A549 (cell line): ENCODE measurements at regions not wholly inside any gene's neighbourhood (a gene's known extent, or its start where the extent isn't known, plus 50 kb on each side); places are given as distances from the start of the nearest gene placed in this dataset.

Source experiments
- ATAC-seq, 2 experiments: fragments of 200-7000 bp in 1 of 2; fragments of >200 bp in 1 of 2; cut with Nextera tagmentation in 1 of 2; cut with Tn5 transposase in 1 of 2; 3 replicates each; pipeline versions ENCODE4 v1.8.0 to v1.9.1; 2018 to 2020; ENCODE audit warnings: mild to moderate bottlenecking in 1 of 2, moderate library complexity in 1 of 2
- CTCF ChIA-PET: fragments of 300-600 bp; sonication (Branson Sonifier 250); formaldehyde crosslinking; extraction: SDS; loops from one replicate; lab custom pipeline; 2021; ENCODE audit warnings: antibody characterized with exemption, inconsistent platforms; lab: Yijun Ruan, JAX
- POLR2A ChIA-PET: fragments of 350-600 bp; formaldehyde crosslinking; extraction: SDS; loops from one replicate; lab custom pipeline; 2021; ENCODE audit warnings: antibody characterized with exemption, inconsistent platforms; lab: Yijun Ruan, JAX
- DNase-seq, 2 experiments: peaks; one replicate each; pipeline versions ENCODE4 v3.0.0 to v3.0.0-alpha.2; 2011 to 2016; ENCODE audit warnings: low read depth in 1 of 2, low spot score in 1 of 2
- FAIRE-seq: peaks from 2 replicates; lab custom pipeline; 2011; peaks lifted over from hg19 to GRCh38; lab: Jason Lieb, UNC
- H3K27ac ChIP-seq, 2 experiments: fragments of >200 bp; sonication (Bioruptor Twin); formaldehyde crosslinking; 3 replicates each; pipeline ENCODE4 v1.5.1; 2016 to 2017
- H3K4me1 ChIP-seq: fragments of >200 bp; sonication (Bioruptor Twin); formaldehyde crosslinking; 3 replicates; pipeline ENCODE4 v1.6.1; 2016
- H3K4me2 ChIP-seq: fragments of >200 bp; sonication (Bioruptor Twin); formaldehyde crosslinking; 3 replicates; pipeline ENCODE4 v1.6.1; 2016
- H3K4me3 ChIP-seq: fragments of >200 bp; sonication (Bioruptor Twin); formaldehyde crosslinking; 3 replicates; pipeline ENCODE4 v1.5.1; 2016
- H3K9me3 ChIP-seq: fragments of >200 bp; sonication (Bioruptor Twin); formaldehyde crosslinking; 3 replicates; pipeline ENCODE4 v1.6.1; 2016
- BHLHE40 ChIP-seq: IDR thresholded peaks from 2 replicates; pipeline ENCODE4 v1.6.1; 2012; ENCODE audit warnings: low read depth, low read length, inconsistent platforms
- CBX8 ChIP-seq: fragments of 200-600 bp; sonication (generic); IDR thresholded peaks from 2 replicates; pipeline ENCODE4 v1.6.1; 2016
- CHD2 ChIP-seq: fragments of 150-350 bp; IDR thresholded peaks from 2 replicates; pipeline ENCODE4 v1.6.1; 2014; ENCODE audit warnings: low read length; ENCODE audit not compliant: partially characterized antibody
- CHD4 ChIP-seq: fragments of 200-600 bp; sonication (generic); IDR thresholded peaks from 2 replicates; pipeline ENCODE4 v1.6.1; 2016; ENCODE audit warnings: antibody characterized with exemption, mild to moderate bottlenecking, borderline replicate concordance
- ELK1 ChIP-seq: fragments of 150-350 bp; IDR thresholded peaks from 2 replicates; pipeline ENCODE4 v1.6.1; 2014; ENCODE audit warnings: low read depth, mild to moderate bottlenecking, low read length
- EP300 ChIP-seq, 2 experiments: fragments of >200 bp; sonication (Bioruptor Twin); formaldehyde crosslinking; IDR thresholded peaks; 2 replicates in 1 of 2; 3 replicates in 1 of 2; pipeline ENCODE4 v1.6.1; 2016 to 2017
- FOSL2 ChIP-seq, 2 experiments: fragments of 450-650 bp in 1 of 2; fragments of >200 bp in 1 of 2; sonication (Bioruptor Twin) in 1 of 2; formaldehyde crosslinking; IDR thresholded peaks; 2 replicates each; pipeline versions ENCODE4 v1.5.0 to v1.6.1; 2016 to 2020; ENCODE audit warnings: mild to moderate bottlenecking in 1 of 2, moderate library complexity in 1 of 2
- FOXS1 ChIP-seq: fragments of 250-450 bp; sonication (Bioruptor Pico); IDR thresholded peaks from 2 replicates; pipeline ENCODE4 v1.5.0; 2020; ENCODE audit warnings: mild to moderate bottlenecking, moderate library complexity
- GATA3 ChIP-seq: IDR thresholded peaks from 2 replicates; pipeline ENCODE4 v1.6.1; 2012; ENCODE audit warnings: borderline replicate concordance
- JUN ChIP-seq, 2 experiments: fragments of >200 bp; sonication (Bioruptor Twin); formaldehyde crosslinking; IDR thresholded peaks; 2 replicates in 1 of 2; 3 replicates in 1 of 2; pipeline ENCODE4 v1.6.1; 2016 to 2017
- KDM5A ChIP-seq: fragments of 200-600 bp; sonication (generic); IDR thresholded peaks from 2 replicates; pipeline ENCODE4 v1.6.1; 2016; ENCODE audit warnings: antibody characterized with exemption, mild to moderate bottlenecking
- MAX ChIP-seq: IDR thresholded peaks from 2 replicates; pipeline ENCODE4 v1.6.1; 2012
- MAZ ChIP-seq: fragments of 150-350 bp; IDR thresholded peaks from 2 replicates; pipeline ENCODE4 v1.6.1; 2014; ENCODE audit warnings: antibody characterized with exemption, low read depth, low read length, borderline replicate concordance
- NR3C1 ChIP-seq: fragments of >200 bp; sonication (Bioruptor Twin); formaldehyde crosslinking; IDR thresholded peaks from 3 replicates; pipeline ENCODE4 v1.6.1; 2017
- RAD21 ChIP-seq, 2 experiments: fragments of >200 bp in 1 of 2; sonication (Bioruptor Twin) in 1 of 2; formaldehyde crosslinking in 1 of 2; IDR thresholded peaks in 1 of 2; conservative IDR thresholded peaks in 1 of 2; 2 replicates in 1 of 2; 3 replicates in 1 of 2; pipeline ENCODE4 v1.6.1; 2012 to 2018; ENCODE audit warnings: inconsistent platforms in 1 of 2
- RARB ChIP-seq: fragments of 250-450 bp; sonication (Bioruptor Pico); IDR thresholded peaks from 2 replicates; pipeline ENCODE4 v1.8.0; 2021; ENCODE audit warnings: mild to moderate bottlenecking, moderate library complexity
- RCOR1 ChIP-seq: fragments of 150-350 bp; IDR thresholded peaks from 2 replicates; pipeline ENCODE4 v1.6.1; 2014; ENCODE audit warnings: antibody characterized with exemption, low read length, low read depth
- REST ChIP-seq: fragments of 200-600 bp; sonication (generic); IDR thresholded peaks from 2 replicates; pipeline ENCODE4 v1.6.1; 2016; ENCODE audit warnings: antibody characterized with exemption, mild to moderate bottlenecking, moderate library complexity
- SREBF2 ChIP-seq: fragments of 450-650 bp; IDR thresholded peaks from 2 replicates; pipeline ENCODE4 v1.6.1; 2014; ENCODE audit warnings: mild to moderate bottlenecking, moderate library complexity
- ZC3H11A ChIP-seq: fragments of 450-650 bp; IDR thresholded peaks from 2 replicates; pipeline ENCODE4 v1.6.1; 2014; ENCODE audit warnings: antibody characterized with exemption, mild to moderate bottlenecking
- ZNF302 ChIP-seq: fragments of 250-450 bp; sonication (Bioruptor Pico); IDR thresholded peaks from 2 replicates; pipeline ENCODE4 v1.9.0; 2021; ENCODE audit warnings: inconsistent platforms, mild to moderate bottlenecking, moderate library complexity
- WGBS: methylation state at CpG from one replicate; pipeline ENCODE4 v1.1.6; 2017; ENCODE audit errors: missing lambda C conversion rate; 5-methylcytosine and 5-hydroxymethylcytosine counted together
- TF ChIP-seq, protein P1 (sequence below): fragments of 250-450 bp; sonication (Bioruptor Pico); IDR thresholded peaks from 2 replicates; pipeline ENCODE4 v1.5.0; 2021; ENCODE audit warnings: mild to moderate bottlenecking, moderate library complexity, borderline replicate concordance

GRCh38 chrX:42465821-42466220 lies 312.1 kb downstream of the PPP1R2C start:
- FAIRE-seq: no peak
- no peak for ATAC-seq
- ChIA-PET CTCF (no interaction called here), POLR2A (no interaction called here)
- H3K9me3 ChIP-seq: no peaks in the 10 kb centered on the region
- WGBS: 10% methylated on average over 1 of the region's 1 CpG
- no peak overlapping the region for H3K27ac ChIP-seq
- no peak overlapping the region for H3K4me3 ChIP-seq
- H3K4me1 ChIP-seq: no peaks in the 10 kb centered on the region
- DNase-seq: no peak
- no peak for TF ChIP-seq SREBF2
- TF ChIP-seq JUN (IDR thresholded peaks at IDR 0.05): no peak
- TF ChIP-seq ZC3H11A: no peak
- TF ChIP-seq CBX8: no peak
- no peak for TF ChIP-seq RARB
- no peak for TF ChIP-seq FOSL2 (IDR thresholded peaks at IDR 0.05)
- no peak for TF ChIP-seq FOSL2 (CRISPR knock-in tag; IDR thresholded peaks at IDR 0.05)
- no peak for TF ChIP-seq RCOR1
- TF ChIP-seq REST: no peak
- no peak overlapping the region for H3K4me2 ChIP-seq

GRCh38 chrX:42463706-42464490 lies 314.1 kb downstream of the PPP1R2C start:
- ATAC-seq (no peak), DNase-seq (no peak), FAIRE-seq (no peak)
- H3K4me2 ChIP-seq: no peak overlapping the region
- no peaks in the 10 kb centered on the region for H3K9me3 ChIP-seq
- ChIA-PET POLR2A (no interaction called here), CTCF (no interaction called here)
- WGBS: 18% methylated on average over 4 of the region's 4 CpGs
- H3K27ac ChIP-seq: no peak overlapping the region
- no peak overlapping the region for H3K4me3 ChIP-seq
- TF ChIP-seq GATA3: no peak
- TF ChIP-seq RCOR1: no peak
- TF ChIP-seq MAX: no peak
- no peak for TF ChIP-seq ZNF302
- TF ChIP-seq EP300 (IDR thresholded peaks at IDR 0.05): no peak
- no peak for TF ChIP-seq BHLHE40
- TF ChIP-seq MAZ: no peak
- TF ChIP-seq NR3C1: no peak
- no peak for TF ChIP-seq CHD2
- TF ChIP-seq FOXS1 (CRISPR knock-in tag): no peak
- TF ChIP-seq RARB: no peak
- TF ChIP-seq CHD4: no peak
- TF ChIP-seq JUN (IDR thresholded peaks at IDR 0.05): no peak
- TF ChIP-seq RAD21 (conservative IDR thresholded peaks at IDR 0.05 in 1 of 2, IDR thresholded peaks at IDR 0.05 in 1 of 2): no peak
- TF ChIP-seq FOSL2 (IDR thresholded peaks at IDR 0.05): no peak
- no peak for TF ChIP-seq FOSL2 (CRISPR knock-in tag; IDR thresholded peaks at IDR 0.05)
- TF ChIP-seq ELK1: no peak
- TF ChIP-seq KDM5A: no peak
- TF ChIP-seq, protein P1, sequence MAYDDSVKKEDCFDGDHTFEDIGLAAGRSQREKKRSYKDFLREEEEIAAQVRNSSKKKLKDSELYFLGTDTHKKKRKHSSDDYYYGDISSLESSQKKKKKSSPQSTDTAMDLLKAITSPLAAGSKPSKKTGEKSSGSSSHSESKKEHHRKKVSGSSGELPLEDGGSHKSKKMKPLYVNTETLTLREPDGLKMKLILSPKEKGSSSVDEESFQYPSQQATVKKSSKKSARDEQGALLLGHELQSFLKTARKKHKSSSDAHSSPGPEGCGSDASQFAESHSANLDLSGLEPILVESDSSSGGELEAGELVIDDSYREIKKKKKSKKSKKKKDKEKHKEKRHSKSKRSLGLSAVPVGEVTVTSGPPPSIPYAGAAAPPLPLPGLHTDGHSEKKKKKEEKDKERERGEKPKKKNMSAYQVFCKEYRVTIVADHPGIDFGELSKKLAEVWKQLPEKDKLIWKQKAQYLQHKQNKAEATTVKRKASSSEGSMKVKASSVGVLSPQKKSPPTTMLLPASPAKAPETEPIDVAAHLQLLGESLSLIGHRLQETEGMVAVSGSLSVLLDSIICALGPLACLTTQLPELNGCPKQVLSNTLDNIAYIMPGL: no peak
- H3K4me1 ChIP-seq: no peaks in the 10 kb centered on the region
